Activated T-helper 1 cell treated with Interleukin-2 at 50 U/mL for 16 hours (primary cell): ENCODE measurements at regions not wholly inside any gene's neighbourhood (a gene's known extent, or its start where the extent isn't known, plus 50 kb on each side); places are given as distances from the start of the nearest gene placed in this dataset.

Experiments used
- DNase-seq: peaks from one replicate; pipeline ENCODE4 v3.0.0-alpha.2; 2020; ENCODE audit warnings: low read depth

DNA sequence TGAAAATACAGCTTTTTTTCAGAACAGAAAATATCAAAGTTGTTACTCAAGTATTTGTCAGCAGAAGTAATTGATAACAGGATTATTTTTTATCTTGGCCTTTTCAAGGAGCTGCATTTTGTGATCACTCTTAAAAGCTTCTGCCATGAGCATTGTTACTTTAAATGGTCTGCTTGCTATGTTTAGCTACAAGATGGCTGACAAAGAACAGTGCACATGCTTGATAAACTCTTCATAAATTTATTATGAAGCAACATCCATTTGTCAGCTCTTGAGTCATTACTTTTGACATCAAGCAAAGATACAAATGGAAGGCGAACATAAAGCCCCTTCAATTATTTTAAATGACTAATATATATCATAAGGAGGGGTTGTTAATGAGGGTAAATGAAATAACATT, 205.4 kb upstream of the RPS6KA3 start:
- DNase-seq: no peak

DNA sequence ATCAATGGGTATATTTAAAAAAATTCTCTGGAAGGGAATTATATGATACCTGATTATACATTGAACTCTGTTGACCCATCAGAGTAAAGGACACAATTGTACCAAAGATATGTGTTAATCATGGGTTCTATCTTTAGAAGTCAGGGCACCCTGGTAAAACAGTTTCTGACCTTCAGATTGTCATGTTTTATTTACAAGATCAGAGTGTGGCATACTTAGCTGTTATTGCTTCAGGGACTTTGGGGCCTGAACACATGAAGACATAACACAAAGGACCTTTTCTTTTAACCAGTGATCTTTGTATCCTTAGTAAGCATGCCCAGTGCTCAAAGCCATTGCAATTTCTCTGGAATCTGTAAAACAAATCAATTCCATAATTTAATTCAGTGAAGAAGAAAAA, 204.8 kb upstream of the RPS6KA3 start:
- no peak for DNase-seq

DNA sequence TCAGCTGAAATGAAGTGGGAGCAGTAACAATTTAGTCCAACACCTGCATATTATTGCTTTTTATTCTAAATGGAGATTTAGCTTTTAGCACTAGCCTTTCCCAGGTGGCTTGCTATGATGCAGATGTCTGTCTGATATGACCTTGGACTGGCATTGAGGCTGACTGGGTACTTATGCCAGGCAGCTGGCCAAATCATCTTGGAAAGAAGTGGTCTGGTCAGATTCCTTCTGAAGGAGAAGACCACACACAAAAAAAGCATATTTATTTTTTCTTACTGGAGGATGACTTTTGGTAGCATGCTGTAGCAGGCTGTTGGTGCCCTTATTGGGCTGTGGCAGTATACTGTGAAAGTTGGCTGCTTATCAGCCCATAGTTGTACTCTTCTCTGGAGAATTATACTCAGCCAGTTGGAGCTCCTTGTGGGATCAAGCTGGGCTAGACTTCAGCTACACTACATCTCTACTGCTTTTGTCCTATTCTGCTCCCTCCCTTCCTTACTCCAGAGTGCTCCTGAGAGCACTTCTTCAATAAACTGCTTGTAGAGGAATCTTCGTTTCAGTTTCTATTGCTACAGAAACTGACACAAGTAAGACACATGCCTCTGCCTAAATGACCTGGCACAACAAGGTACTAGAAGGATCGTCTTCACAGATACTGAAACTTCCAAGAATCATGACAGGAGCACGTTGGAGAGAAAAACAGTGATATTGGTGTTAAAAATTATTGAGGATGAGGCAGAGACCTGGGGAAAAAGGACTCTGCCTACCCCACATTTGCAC, 196.8 kb upstream of the RPS6KA3 start:
- DNase-seq: no peak

DNA sequence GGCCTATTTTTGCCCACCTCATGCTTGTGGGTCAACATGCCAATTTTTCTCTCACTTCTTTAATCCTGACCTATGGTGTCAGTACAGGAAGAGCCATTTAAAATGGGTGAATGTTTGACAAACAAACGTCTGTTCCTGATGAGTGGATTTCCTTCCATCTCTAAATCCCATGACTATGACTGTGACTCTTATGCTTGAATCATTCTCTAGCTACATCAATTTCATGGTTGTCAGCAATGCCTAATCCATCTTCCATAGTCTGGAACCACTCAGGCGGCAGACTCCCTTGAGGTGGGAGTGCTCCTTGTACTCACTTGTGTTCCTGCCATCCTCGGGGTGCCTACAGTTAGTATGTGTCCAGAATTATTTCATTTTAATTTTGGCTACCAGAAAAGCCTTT, 194.9 kb upstream of the RPS6KA3 start:
- no peak for DNase-seq

DNA sequence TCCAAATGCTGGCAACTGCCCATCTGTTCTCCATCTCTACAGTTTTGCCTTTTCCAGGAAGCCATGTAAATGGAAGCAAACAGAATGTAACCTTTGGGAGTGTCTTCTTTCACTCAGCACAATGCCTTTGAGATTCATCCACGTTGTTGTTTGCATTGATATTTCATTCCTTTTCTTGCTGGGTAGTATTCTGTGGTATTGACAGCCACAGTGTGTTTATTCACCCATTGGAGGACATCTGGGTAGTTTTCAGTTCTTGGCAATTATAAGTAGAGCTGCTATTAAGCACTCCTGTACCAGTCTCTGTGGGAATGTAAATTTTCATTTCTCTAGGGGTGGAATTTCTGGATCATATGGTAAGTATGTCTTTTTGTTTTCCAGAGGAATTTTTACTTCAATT, 194.3 kb upstream of the RPS6KA3 start:
- no peak for DNase-seq

DNA sequence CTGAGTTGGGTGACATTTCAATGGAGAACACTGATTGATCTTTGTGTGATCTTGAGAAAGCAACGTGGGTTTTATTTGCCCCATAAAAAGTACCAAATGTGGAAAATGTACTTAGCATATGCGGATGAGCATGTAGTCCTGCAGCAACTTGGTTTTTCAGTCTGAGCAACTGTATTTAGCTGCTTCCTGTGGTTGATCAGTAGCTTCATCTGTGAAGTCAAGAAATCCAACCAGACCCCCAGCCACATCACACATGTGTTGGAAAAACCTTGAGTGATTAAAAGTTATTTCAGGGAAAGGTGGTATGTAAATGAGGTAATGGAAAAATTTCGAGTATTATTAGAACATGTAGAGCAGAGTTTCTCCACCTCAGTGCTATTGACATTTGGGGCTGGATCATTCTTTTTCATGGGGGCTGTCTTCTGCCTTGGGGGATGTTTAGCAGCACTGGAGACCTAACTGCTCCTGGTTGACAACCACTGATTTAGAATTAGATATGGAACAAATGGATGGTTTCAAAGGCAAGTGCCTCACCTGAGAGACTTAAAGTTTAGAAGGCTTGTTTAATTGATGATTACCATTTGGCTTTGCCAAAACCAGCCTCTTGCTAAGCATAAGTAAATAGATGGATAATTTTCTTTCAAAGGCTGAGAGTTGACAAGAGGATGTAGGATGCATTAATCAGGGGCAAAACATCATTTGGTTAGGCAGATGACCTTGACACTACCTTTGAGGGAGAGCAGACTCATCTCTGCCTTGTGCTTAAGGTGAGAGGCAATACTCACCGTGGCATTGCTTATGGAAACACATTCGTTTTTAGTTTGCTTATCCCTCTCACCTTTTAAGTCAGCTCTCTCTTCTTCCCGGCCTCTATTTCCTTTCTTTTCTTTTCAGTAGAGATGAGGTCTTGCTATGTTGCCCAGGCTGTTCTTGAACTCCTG, 193.0 kb upstream of the RPS6KA3 start:
- DNase-seq: no peak

DNA sequence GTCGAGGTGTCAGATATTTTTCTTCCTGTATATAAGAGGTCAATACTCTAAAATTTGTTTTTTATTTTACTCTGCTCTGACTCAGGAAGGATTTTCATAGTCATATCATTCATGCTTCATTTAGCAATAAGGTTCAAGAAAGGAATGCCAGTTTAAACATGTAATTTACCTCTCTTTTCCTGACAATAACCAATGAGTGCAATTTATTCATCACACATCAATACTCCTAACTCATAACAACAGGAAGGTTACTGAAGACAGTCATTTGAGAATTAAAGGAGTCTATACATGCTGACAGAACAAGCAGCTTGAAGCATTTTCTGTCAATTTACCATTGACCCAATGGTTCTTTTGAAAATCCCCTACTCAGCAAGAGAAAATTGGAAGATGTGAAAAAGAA, 190.3 kb upstream of the RPS6KA3 start:
- no peak for DNase-seq

DNA sequence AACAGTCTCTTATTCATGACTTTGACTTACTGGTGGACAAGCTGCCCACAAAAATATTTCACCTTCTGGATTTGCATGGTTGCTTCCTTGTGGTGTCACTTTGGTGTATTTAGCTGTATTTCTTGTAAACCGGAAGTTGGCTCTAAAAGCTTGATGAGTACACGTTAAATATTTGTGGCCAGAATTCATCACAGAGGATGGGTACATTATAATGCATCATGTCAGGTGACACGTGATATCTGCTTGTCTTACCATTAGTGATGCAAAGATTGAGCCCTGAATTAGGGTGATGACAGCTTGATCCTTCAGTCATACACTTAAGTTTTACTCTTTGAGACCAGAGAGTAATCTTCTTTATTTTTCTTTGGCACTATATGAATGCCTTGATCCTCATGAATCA, 188.3 kb upstream of the RPS6KA3 start:
- no peak for DNase-seq

DNA sequence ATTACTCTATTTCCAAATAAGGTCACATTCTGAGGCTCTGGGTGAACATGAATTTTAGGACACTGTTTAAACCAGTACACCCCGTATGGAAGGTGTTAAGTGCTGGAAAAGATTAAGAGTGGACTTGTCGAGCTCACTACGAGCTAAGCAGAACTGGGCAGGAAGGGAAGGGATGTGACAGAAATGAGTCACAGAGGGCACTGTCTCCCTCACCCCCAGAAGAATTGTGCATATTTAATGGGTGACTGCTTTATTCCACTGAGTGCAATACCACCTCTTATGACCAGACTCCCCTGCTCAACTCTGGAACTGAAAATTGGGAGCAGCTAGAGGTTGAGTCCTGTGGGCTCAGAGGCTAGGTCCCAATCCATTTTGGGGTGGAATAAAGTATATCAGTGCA, 187.4 kb upstream of the RPS6KA3 start:
- DNase-seq: no peak

DNA sequence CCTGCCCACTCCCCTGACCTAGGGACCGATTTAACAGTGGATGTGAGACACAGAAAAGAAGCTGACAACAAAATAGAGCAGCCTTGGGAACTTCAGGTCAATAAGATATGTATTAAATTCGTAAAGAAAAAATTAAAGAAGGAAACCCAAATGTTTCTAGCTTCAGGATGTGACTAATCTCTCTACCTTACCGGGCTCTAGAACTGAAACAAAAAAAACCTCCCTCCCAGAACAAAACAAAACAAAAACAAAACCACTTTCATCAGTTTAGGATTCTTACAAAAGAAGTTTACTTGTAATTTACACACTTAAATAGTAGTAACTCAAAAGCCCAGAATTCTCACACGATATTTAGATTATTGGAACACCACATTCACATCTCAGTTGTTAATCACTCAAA, 185.8 kb upstream of the RPS6KA3 start:
- DNase-seq: no peak

DNA sequence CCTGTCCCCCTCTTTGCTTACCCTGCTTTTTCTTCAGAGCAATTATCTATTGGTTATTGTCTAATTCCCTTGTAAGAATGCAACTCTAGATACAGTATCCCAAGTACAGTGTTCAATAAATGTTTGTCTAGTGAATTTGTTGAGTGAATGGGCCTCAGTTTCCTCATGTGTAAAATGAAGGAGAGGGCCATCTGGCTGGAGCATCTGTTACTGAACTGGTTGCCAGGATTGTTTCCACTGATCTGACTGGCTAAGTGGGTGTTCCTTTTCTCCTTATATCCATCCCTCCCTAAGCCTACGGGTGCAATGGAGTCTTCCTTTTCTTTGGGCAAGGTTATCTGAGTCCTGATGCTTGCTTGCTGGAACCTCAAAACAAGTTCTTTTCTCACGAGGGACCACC, 185.2 kb upstream of the RPS6KA3 start:
- DNase-seq: no peak

DNA sequence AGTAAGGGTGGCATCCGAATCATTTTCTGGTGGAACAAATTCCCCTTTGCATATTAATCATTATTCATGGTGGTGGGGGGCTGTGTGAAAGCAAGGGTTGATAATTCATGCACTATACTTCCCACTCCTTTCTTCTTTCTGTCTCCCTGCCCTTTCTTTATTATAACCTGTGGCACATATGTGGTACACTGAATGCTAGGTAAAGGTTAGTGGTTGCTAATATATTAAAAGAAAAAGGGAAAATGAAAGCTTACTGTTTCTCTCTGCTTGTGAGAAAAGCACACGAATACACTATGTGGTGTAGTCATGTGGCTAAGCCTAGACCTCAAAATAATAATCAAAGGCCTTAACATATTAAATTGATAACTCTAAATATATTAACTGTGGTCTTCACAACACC, 178.4 kb upstream of the RPS6KA3 start:
- DNase-seq: no peak

DNA sequence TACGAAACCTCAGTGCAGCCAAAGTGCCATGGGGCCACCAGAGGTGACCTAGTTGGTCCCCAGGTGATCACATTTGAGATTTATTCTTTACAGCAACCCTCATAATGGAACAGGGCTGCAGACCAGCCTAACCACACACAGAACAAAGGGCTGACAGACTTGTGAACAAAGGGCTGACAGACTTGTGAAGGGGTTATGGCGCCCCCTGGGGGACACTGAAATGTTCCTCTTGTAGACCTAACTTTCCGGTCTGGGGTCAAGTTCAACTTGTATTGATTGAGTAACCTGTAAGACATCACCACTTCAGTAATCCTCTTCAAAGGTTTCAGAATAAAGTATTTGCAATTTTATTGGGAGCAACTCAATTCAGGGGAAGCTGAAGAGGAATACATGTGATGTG, 175.9 kb upstream of the RPS6KA3 start:
- peak; percentile 66 for DNase-seq

DNA sequence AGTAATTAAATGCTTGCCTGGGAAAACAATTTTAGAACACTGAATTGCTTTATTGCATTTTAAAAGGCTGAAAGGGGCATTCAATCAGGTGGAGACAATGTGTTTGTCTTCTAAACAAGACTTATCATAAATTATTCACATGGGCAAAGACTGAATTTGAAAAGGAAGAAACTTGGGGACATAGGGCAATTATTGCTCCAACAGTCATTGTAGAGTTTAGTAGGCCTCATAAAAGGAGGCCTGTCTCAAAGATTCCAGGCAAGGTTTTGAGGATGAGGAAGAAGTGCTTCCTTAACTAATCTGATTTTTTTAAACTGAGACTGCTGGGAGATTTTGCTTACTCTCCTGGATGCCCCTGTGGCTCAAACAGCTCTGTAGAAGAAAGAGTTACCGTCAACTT, 174.4 kb upstream of the RPS6KA3 start:
- DNase-seq: no peak

DNA sequence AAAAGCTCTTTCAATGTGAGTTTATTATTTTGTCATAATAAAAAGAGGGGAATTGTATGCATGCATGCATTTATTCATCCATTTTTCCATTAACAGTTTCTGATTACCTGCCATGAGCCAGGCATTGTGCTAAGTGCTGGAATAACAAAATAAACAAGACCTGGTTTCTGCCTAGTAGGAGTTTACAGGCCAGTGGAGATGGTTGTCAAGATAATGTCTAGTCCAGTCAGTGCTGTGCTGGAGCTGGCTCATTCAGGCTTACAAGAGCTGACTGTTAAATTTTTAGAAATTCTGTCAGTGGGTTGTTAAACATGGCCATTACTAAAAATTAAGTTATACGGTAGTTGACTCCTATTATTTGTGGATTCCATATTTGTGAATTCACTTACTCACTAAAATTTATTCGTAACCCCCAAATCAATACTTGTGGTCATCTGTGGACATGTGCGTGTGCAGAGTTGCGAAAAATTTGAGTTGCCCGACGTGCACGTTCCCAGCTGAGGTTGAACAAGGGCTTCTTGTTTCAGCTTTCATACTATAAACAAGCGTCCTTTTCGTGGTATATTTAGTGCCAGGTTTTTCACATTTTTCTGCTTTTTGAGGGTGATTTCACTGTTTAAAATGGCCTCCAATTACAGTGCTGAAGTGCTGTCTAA, 172.3 kb upstream of the RPS6KA3 start:
- DNase-seq: no peak

DNA sequence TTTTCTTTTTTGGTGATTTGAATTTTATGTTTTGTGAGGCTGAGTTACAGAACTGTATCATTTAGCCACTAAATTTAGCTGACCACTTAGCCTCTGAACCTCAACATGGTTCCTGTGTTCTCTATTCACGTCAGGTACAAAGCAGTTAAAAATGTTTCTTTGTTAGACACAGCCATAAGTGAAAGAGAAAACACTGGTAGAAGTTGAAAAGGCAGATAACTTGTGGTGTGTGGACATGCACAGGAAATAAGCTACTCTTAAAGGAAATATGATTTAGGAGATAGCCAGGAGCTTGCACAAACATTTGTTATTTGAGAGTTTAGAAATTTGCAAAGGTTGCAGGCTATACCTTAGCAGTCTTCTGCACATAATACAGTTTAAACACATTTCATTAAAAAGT, 171.0 kb upstream of the RPS6KA3 start:
- no peak for DNase-seq

DNA sequence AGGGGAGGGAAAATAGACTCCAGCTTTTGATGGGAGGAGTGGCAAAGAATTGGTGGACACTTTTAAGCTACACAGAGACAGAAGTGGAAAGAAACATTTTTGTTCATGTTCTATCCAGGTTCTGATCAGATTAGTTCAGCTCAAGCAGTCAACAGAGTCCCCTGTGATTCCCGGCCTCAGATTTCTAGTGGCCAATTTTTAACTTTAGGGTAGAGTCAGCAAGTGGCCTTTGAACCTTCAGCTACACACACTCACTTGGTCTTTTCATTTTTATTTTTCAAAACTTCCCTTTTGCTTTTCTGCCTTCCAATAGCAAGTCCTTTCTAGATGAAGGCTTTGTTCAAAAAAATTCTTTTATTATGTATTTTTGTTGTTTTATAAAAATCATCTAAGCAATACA, 169.2 kb upstream of the RPS6KA3 start:
- DNase-seq: no peak

DNA sequence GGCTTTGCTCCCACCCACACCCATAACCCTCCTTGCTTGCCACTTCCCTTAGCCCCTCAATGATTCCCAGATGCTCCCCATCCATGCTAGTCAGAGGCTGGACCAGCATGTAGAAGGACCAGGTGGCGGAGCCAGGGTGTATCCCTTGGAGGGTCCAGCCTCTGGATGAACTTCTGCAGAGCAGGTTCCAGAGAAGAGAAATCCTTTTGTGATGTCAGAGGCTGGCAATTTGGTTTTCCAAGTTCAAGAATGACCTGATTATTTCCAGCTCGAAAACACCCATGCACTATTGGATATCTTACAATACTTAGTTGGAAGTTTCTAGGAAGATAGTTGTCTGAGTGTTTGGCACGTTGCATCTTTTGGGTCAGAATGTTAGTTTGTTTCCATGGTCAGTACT, 168.3 kb upstream of the RPS6KA3 start:
- DNase-seq: no peak

DNA sequence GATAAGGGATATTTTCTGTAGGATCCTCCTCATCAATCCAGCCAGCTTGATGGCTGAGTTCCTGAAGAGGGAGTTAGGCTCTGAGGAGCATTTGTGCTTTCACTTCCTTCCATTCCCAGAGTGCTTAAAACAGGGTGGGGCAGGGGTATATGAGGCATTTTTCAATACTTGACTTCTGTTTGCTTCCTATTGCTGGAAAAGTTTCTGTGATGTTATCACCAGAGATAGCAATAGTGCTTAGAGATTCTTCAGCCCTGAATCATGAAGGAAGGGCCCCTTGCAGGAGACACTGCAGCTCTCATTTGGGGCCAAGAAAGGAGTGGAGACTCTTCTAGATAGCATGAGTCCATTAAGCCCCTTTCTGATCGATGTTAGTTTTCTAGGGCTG, 166.7 kb upstream of the RPS6KA3 start:
- DNase-seq: no peak

DNA sequence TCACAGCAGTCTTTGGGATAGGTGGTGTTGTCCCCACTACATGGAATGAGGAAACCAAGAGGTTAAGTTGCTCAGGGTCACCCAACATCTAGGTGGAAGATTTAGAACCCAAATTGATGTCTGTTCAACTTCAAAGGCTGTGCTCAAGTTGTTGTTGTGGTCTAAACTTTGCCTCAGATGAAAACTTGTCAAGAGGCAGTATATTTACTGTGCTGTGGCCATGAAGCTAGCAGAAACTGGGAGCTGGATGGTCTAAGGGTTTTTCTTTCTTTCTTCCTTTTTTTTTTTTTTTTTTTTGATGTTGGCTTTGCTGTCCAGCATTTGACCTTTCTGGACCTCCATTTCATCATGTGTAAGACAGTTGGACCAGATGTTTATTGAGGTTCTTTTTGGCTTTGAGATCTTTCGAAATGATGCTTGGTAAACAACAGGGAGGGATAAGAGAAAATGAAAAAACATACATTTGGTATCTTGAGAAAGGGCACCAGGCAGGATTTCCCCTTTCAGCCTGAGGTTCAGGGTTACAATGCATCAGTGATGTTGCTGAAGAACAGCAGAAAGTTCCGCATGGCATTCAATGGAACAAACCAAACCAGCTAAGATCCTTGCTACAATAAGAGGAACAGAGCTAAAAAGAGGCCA, 166.2 kb upstream of the RPS6KA3 start:
- no peak for DNase-seq

DNA sequence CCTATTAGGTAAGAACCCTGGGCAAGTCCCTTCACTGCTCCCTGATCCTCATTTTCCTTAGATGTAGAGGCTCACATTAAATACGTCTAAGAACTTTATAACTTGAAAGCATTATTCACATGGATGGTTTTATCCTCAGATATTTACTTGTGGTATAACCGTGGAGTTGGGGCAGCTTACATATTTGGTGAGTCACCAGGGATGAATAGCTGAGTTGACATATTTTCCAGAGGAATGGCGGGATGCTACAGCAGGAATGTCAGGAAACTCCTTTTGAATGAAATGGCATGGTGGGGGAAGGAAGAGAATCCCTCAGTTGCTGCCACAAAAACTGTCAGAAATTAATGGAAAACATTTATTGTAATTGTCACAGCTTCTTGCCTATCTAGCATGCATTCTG, 165.3 kb upstream of the RPS6KA3 start:
- no peak for DNase-seq

DNA sequence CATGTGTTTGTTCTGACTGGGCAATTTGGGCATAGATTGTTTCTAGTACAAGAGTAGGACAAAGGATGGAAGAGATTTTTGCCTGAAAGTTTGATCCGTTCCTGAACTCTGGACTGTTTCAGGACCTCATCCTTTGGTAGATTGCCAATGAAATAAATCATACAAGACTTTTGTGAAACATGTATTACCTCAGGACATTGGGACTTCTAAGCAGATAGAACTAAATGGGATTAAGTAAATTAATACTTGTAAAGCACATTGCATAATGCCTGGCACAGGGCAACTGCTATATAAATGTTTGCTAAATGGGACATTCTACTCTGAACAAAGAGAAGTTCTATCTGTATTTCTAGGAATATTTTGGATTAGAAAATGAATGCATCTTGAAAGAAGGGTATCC, 164.8 kb upstream of the RPS6KA3 start:
- no peak for DNase-seq
